ENCODE measurements at regions not wholly inside any gene's neighbourhood (a gene's known extent, or its start where the extent isn't known, plus 50 kb on each side); places are given as distances from the start of the nearest gene placed in this dataset.

DNA sequence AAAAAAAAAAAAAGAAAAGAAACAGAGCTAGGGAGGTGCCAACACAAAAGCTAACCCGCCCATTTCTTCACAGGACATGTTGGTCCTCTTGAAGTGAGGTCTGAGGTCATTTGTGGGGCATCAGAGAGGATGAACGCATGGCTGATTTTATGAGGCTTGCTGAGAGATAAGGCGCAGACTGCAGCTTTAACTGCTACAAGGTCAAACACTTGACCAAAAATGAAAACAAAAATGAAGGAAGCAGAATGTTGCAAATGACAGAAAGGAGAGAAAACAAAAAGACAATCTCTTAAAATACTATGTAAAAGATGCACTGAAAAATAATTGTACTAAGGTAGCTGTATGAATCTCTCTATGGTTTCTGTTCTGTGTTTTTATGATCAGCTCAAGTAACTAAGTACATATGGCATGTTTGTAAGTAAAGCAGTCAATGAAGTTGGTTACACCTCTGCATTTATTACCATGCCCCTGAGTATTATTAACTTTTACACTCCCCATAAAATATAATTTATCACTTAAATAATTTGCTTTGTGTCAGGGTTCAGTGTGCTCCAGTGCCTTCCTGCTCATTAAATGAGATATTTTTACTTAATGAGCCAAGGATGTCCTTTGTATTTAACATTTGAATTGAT lies 249.1 kb upstream of the NR5A2 start:
- Histone ChIP-seq H2AFZ (ENCODE audit: low read length) (no peak overlapping the region), H2BK120ac (ENCODE audit: low read depth, low read length) (no peak overlapping the region), H2BK12ac (ENCODE audit: low read length) (no peak overlapping the region), H3K23ac (ENCODE audit: low read depth, low read length, poor library complexity) (no peak overlapping the region), H3K79me1 (ENCODE audit: low read depth, low read length) (no peaks in the 10 kb centered on the region), H3K14ac (ENCODE audit: low read length) (no peak overlapping the region), H3K4me1 (ENCODE audit: control insufficient read depth in 2 of 2, insufficient read depth in 1 of 2, low read depth in 1 of 2, low read length in 2 of 2) (peaks cover 0 to 2% of the 10 kb centered on the region in 2 donors), H3K27ac (replicated peaks; ENCODE audit: low read length) (no peak overlapping the region), H4K91ac (ENCODE audit: low read depth, low read length, poor library complexity) (no peak overlapping the region), H3K4me2 (ENCODE audit: insufficient read depth, low read length, poor library complexity, severe bottlenecking) (no peak overlapping the region), H3K4ac (ENCODE audit: low read length) (no peak overlapping the region), H2BK15ac (ENCODE audit: low read length) (no peak overlapping the region), H2BK5ac (ENCODE audit: low read length) (no peak overlapping the region), H3K4me3 (ENCODE audit: low read length in 2 of 2) (no peak overlapping the region), H4K8ac (ENCODE audit: low read depth, low read length) (no peak overlapping the region), H3K27me3 (ENCODE audit: control insufficient read depth in 3 of 3, insufficient read depth in 3 of 3, low read depth in 1 of 3, low read length in 3 of 3) (no peaks in the 10 kb centered on the region), H3K36me3 (replicated peaks in 1 of 2; ENCODE audit: control insufficient read depth in 2 of 2, insufficient read depth in 2 of 2, low read length in 2 of 2) (no peaks in the 10 kb centered on the region), H3K18ac (ENCODE audit: low read length) (no peak overlapping the region), H3K9me3 (replicated peaks in 1 of 2; ENCODE audit: control insufficient read depth in 2 of 2, insufficient read depth in 1 of 2, low read depth in 1 of 2, low read length in 2 of 2) (no peaks in the 10 kb centered on the region), H2AK5ac (ENCODE audit: low read depth, low read length) (no peak overlapping the region), H3K9ac (ENCODE audit: low read depth, low read length, poor library complexity) (no peak overlapping the region)
- whole genome bisulfite sequencing, 2 donors (ENCODE audit: extremely low coverage in 2 of 2, insufficient read length in 2 of 2, insufficient replicate concordance in 1 of 2): no CpG with 5 or more reads among the region's 3 CpGs
- DNase-seq (ENCODE audit: low spot score): no peak

DNA sequence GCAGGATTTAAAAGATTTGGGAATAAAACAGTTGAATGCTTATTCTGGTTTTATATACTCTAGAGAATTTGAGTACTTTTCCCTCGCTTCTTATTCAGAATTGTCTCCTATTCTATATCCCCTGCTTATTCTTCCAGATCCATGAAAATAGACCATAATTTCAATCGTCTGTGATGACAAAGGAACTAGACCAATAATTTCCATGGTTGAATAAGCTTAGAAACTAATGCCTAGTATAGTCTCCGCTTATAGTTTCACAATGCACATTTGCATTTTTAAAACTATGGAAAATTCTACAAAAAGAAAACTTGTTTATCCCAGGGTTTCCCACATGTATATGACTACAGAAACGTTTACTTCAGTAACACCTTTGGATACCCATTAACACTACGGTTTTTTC lies 247.4 kb upstream of the NR5A2 start:
- H3K4me2 ChIP-seq (ENCODE audit: insufficient read depth, low read length, poor library complexity, severe bottlenecking): no peak overlapping the region
- no peak for DNase-seq (ENCODE audit: low spot score)
- H3K14ac ChIP-seq (ENCODE audit: low read length): no peak overlapping the region
- no peak overlapping the region for H4K8ac ChIP-seq (ENCODE audit: low read depth, low read length)
- no peaks in the 10 kb centered on the region for H3K27me3 ChIP-seq (ENCODE audit: control insufficient read depth in 3 of 3, insufficient read depth in 3 of 3, low read depth in 1 of 3, low read length in 3 of 3)
- H3K27ac ChIP-seq (replicated peaks; ENCODE audit: low read length): no peak overlapping the region
- no peak overlapping the region for H3K23ac ChIP-seq (ENCODE audit: low read depth, low read length, poor library complexity)
- no CpG with 5 or more reads among the region's 5 CpGs for WGBS, 2 donors (ENCODE audit: extremely low coverage in 2 of 2, insufficient read length in 2 of 2, insufficient replicate concordance in 1 of 2)
- no peak overlapping the region for H2BK5ac ChIP-seq (ENCODE audit: low read length)
- H3K18ac ChIP-seq (ENCODE audit: low read length): no peak overlapping the region
- H2AFZ ChIP-seq (ENCODE audit: low read length): no peak overlapping the region
- H3K9ac ChIP-seq (ENCODE audit: low read depth, low read length, poor library complexity): no peak overlapping the region
- H3K79me1 ChIP-seq (ENCODE audit: low read depth, low read length): no peaks in the 10 kb centered on the region
- H2AK5ac ChIP-seq (ENCODE audit: low read depth, low read length): no peak overlapping the region
- no peak overlapping the region for H2BK120ac ChIP-seq (ENCODE audit: low read depth, low read length)
- no peaks in the 10 kb centered on the region for H3K36me3 ChIP-seq (replicated peaks in 1 of 2; ENCODE audit: control insufficient read depth in 2 of 2, insufficient read depth in 2 of 2, low read length in 2 of 2)
- no peak overlapping the region for H3K4ac ChIP-seq (ENCODE audit: low read length)
- no peaks in the 10 kb centered on the region for H3K9me3 ChIP-seq (replicated peaks in 1 of 2; ENCODE audit: control insufficient read depth in 2 of 2, insufficient read depth in 1 of 2, low read depth in 1 of 2, low read length in 2 of 2)
- H2BK15ac ChIP-seq (ENCODE audit: low read length): no peak overlapping the region
- H3K4me1 ChIP-seq (ENCODE audit: control insufficient read depth in 2 of 2, insufficient read depth in 1 of 2, low read depth in 1 of 2, low read length in 2 of 2): no peaks in the 10 kb centered on the region
- no peak overlapping the region for H3K4me3 ChIP-seq (ENCODE audit: low read length in 2 of 2)
- H2BK12ac ChIP-seq (ENCODE audit: low read length): no peak overlapping the region
- no peak overlapping the region for H4K91ac ChIP-seq (ENCODE audit: low read depth, low read length, poor library complexity)

DNA sequence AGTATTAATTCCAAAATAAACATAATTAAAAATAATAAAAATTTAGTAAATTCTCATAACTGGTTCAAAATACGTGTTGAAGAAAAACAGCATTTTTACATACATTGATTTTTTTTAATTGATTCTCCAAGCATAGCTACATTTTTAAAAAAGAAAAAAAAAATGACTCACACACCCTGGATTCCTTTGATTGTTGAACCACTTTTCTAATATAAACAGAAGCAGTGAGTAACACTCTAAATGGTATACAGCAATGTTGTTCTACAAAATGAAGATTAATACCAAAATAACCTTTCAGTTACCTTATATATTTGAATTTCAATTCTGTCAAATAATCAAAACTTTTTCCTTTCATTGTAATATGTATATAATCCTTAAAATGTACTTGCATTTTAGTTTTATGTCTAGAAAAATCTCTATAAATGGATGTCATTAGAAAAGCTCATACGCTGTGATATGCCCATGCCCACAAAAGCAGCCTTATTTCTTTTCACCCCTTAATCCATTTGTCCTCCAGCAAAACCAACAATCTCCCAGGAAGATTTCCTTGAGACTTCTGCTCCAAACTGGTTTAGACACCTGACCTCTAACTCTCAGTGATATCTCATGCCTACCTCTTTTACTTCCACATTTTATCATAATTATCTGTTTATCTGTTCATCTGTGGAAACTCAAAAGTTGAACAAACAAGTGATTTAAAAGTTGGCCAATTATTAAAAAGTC lies 246.4 kb upstream of the NR5A2 start:
- Histone ChIP-seq H3K4me3 (ENCODE audit: low read length in 2 of 2) (no peak overlapping the region), H4K8ac (ENCODE audit: low read depth, low read length) (no peak overlapping the region), H2AFZ (ENCODE audit: low read length) (no peak overlapping the region), H3K9me3 (replicated peaks in 1 of 2; ENCODE audit: control insufficient read depth in 2 of 2, insufficient read depth in 1 of 2, low read depth in 1 of 2, low read length in 2 of 2) (no peaks in the 10 kb centered on the region), H3K27ac (replicated peaks; ENCODE audit: low read length) (no peak overlapping the region), H3K79me1 (ENCODE audit: low read depth, low read length) (no peaks in the 10 kb centered on the region), H2BK5ac (ENCODE audit: low read length) (no peak overlapping the region), H3K4ac (ENCODE audit: low read length) (no peak overlapping the region), H3K4me1 (ENCODE audit: control insufficient read depth in 2 of 2, insufficient read depth in 1 of 2, low read depth in 1 of 2, low read length in 2 of 2) (no peaks in the 10 kb centered on the region), H3K14ac (ENCODE audit: low read length) (no peak overlapping the region), H2BK120ac (ENCODE audit: low read depth, low read length) (no peak overlapping the region), H3K18ac (ENCODE audit: low read length) (no peak overlapping the region), H3K27me3 (ENCODE audit: control insufficient read depth in 3 of 3, insufficient read depth in 3 of 3, low read depth in 1 of 3, low read length in 3 of 3) (no peaks in the 10 kb centered on the region), H2AK5ac (ENCODE audit: low read depth, low read length) (no peak overlapping the region), H2BK15ac (ENCODE audit: low read length) (no peak overlapping the region), H4K91ac (ENCODE audit: low read depth, low read length, poor library complexity) (no peak overlapping the region), H3K4me2 (ENCODE audit: insufficient read depth, low read length, poor library complexity, severe bottlenecking) (no peak overlapping the region), H3K36me3 (replicated peaks in 1 of 2; ENCODE audit: control insufficient read depth in 2 of 2, insufficient read depth in 2 of 2, low read length in 2 of 2) (no peaks in the 10 kb centered on the region), H3K9ac (ENCODE audit: low read depth, low read length, poor library complexity) (no peak overlapping the region), H2BK12ac (ENCODE audit: low read length) (no peak overlapping the region), H3K23ac (ENCODE audit: low read depth, low read length, poor library complexity) (no peak overlapping the region)
- no CpG with 5 or more reads among the region's 2 CpGs for WGBS, 2 donors (ENCODE audit: extremely low coverage in 2 of 2, insufficient read length in 2 of 2, insufficient replicate concordance in 1 of 2)
- DNase-seq (ENCODE audit: low spot score): no peak

DNA sequence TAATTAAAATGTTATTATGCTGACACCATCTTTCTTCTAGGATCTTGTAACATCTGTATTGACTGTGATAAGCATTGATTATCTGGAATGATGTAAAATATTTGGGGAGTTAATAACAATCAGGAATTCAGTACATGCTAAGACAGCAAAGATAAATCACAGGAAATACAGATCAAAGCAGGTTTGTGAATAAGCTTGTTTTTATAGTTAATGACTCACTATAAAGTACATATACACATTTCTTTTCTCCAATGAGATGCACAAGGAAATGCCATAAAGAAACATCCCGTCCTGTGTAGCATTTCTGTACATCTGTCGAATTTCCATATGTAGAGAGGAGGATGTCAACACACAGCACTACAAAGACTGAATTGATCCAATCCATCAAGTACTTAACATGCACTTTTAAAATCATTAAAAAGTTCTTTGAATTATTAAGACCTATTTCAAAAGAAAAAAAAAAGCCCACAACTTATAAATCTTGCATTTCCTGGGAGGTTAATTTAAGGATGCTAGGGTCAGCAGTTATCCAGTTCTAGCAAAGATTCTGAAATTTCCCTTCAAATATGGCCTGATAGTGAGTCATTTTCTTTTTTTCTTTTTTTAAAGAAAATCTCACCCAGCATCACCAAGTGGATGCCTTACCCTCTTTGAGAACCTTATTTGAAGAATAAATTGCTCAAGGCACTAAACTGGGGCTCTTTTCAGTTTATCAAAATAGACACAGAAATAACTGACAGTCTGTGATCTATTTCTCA lies 243.2 kb upstream of the NR5A2 start:
- Histone ChIP-seq H3K4me1 (ENCODE audit: control insufficient read depth in 2 of 2, insufficient read depth in 1 of 2, low read depth in 1 of 2, low read length in 2 of 2) (no peaks in the 10 kb centered on the region), H3K14ac (ENCODE audit: low read length) (no peak overlapping the region), H2AK5ac (ENCODE audit: low read depth, low read length) (no peak overlapping the region), H2BK12ac (ENCODE audit: low read length) (no peak overlapping the region), H3K23ac (ENCODE audit: low read depth, low read length, poor library complexity) (no peak overlapping the region), H3K36me3 (replicated peaks in 1 of 2; ENCODE audit: control insufficient read depth in 2 of 2, insufficient read depth in 2 of 2, low read length in 2 of 2) (no peaks in the 10 kb centered on the region), H3K27ac (replicated peaks; ENCODE audit: low read length) (no peak overlapping the region), H4K91ac (ENCODE audit: low read depth, low read length, poor library complexity) (no peak overlapping the region), H3K9me3 (replicated peaks in 1 of 2; ENCODE audit: control insufficient read depth in 2 of 2, insufficient read depth in 1 of 2, low read depth in 1 of 2, low read length in 2 of 2) (no peaks in the 10 kb centered on the region), H3K4me2 (ENCODE audit: insufficient read depth, low read length, poor library complexity, severe bottlenecking) (no peak overlapping the region), H2AFZ (ENCODE audit: low read length) (no peak overlapping the region), H2BK15ac (ENCODE audit: low read length) (no peak overlapping the region), H2BK5ac (ENCODE audit: low read length) (no peak overlapping the region), H3K18ac (ENCODE audit: low read length) (no peak overlapping the region), H3K27me3 (ENCODE audit: control insufficient read depth in 3 of 3, insufficient read depth in 3 of 3, low read depth in 1 of 3, low read length in 3 of 3) (no peaks in the 10 kb centered on the region), H3K4me3 (ENCODE audit: low read length in 2 of 2) (no peak overlapping the region), H2BK120ac (ENCODE audit: low read depth, low read length) (no peak overlapping the region), H3K9ac (ENCODE audit: low read depth, low read length, poor library complexity) (no peak overlapping the region), H4K8ac (ENCODE audit: low read depth, low read length) (no peak overlapping the region), H3K4ac (ENCODE audit: low read length) (no peak overlapping the region), H3K79me1 (ENCODE audit: low read depth, low read length) (no peaks in the 10 kb centered on the region)
- DNase-seq (ENCODE audit: low spot score): no peak
- WGBS, 2 donors (ENCODE audit: extremely low coverage in 2 of 2, insufficient read length in 2 of 2, insufficient replicate concordance in 1 of 2): no CpG with 5 or more reads among the region's 2 CpGs
